NCI-H748 (cell line): ENCODE measurements at regions not wholly inside any gene's neighbourhood (a gene's known extent, or its start where the extent isn't known, plus 50 kb on each side); places are given as distances from the start of the nearest gene placed in this dataset.

ENCODE experiments used
- DNase-seq: peaks from one replicate; lab custom pipeline; 2025; ENCODE audit not compliant: unreplicated experiment; lab: John Stamatoyannopoulos, UW

DNA sequence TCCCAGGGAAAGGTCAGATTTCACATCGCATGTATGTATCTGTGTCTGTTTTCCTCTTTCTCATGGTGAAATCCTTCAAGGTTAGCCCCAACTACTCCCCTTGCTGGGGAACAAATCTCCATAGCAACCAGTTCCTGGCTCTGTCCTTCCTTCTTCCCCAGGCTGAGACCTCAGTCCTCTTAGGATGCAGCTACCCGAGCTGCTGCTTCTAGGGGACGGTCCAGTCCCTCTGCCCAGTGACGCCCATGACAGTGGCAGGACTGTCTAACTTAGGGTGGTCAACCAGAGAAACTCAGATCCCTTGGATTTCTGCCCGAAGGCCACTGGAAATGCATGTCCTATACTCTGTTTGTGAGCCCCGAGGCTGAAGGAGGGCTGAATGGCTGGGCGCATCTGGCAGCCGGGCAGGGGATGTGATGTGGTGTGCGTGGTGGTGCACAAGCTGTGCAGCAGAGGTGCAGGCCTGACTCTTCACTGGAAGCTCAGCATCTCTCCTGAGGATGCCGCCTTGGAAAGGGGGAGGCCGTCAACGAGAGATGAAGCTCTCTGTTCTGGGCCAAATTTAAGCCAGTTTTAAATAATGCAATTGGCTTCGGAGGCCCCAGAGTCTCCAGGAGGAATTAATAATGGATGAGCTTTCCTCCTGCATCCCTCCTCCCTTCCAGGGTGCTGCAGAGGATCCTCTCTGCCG lies 118.7 kb upstream of the B3GAT1 start:
- DNase-seq, result no peak

DNA sequence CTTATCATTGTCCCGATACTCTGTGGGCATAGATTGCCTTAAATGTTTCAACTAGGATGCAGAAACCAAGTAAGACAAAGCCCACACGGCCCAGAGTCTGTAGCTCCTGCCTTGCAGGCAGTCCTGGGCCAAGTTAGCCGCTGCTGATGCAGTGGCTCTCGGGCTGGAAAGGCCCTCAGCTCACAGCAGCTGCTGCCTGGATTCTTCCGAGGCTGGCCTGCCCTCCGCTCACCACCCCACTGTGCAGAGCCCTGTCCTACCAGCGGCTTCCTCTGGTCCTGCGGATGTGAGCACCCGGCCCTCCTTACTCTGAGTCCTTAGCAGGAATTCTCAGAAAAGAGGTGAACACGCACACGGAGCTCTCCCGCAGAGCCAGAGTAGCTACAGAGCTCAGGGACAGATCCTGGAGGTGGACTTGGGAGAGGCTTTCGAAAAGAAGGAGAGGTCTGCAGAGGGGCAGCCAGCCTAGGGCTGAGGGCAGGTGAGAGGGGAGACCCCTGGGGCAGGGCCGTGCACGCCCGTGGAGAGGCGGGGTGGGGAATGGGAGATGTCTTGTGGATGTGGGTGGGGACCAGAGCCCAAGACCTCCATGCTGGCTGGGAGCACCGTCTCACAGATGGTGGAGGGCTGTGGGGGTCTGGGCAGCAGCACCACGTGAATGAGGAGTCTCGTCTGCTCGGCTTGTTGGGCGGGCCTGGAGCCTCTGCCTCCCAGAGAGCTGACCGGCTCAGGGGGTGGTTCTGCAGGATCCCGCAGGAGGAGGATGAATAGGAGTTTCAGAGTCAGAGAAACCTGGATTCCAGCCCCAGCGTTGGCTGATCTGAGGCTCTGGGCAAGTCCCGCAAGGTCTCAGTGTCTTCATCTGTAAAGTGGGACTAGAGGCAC lies 117.4 kb upstream of the B3GAT1 start:
- DNase-seq, result no peak

DNA sequence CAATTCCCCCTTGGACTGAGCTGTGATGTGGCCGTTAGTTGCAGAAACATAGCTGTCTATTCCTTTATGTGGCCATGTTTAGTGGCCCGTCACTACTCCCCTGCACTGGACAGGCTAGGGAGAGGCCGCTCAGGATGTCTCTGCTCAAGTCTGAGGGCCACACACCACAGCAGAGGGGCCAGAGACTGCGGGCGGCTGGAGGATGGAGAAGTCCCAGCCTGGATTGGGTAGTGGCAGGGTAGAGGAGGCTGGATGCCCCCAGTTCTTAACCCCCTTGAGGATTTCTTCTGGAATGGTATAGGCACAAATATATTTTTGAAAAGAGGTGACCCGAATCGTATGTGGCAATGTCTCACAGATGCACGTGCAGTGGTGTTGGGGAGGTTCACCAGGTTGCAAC lies 116.4 kb upstream of the B3GAT1 start:
- no peak for DNase-seq

DNA sequence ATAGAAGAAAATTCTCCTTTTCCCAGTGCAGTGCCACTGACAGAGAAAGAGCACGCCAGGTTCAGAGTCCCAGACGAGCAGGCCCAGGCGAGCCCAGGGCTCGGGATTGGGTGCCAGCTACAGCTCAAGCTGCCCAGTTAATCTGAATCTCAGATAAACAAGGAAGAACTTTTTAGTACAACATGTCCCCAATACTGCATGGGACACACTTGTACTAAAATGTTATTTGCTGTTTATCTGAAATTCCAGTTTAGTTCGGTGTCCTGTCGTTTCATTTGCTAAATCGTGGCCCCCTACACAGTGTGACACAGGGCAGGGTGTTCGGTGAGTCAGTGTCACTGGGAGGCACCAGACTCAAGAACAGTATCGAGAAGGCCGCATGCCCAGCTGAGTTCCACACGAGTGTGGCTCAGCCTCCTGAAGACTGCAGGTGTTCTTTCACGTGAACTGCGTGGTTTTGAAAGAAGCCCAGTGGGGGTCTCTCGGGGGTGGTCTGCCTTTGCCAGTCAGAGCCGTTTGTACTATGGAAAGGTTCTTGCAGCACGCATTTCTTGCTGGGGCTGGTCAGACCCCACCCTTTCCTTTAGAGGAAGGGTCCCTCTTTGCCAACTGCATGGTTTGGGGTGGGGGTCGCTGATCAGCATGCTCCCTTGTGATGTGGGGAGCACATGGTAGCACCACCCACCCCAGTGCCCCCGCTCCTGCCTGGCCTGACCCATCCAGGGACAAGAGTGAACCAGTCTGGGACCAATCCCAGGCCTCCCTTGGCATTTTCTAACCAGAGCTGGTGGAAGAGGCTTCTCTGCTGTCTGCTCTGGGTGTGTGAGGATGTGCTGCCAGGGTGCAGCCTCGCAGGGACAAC lies 115.6 kb upstream of the B3GAT1 start:
- DNase-seq, result no peak

DNA sequence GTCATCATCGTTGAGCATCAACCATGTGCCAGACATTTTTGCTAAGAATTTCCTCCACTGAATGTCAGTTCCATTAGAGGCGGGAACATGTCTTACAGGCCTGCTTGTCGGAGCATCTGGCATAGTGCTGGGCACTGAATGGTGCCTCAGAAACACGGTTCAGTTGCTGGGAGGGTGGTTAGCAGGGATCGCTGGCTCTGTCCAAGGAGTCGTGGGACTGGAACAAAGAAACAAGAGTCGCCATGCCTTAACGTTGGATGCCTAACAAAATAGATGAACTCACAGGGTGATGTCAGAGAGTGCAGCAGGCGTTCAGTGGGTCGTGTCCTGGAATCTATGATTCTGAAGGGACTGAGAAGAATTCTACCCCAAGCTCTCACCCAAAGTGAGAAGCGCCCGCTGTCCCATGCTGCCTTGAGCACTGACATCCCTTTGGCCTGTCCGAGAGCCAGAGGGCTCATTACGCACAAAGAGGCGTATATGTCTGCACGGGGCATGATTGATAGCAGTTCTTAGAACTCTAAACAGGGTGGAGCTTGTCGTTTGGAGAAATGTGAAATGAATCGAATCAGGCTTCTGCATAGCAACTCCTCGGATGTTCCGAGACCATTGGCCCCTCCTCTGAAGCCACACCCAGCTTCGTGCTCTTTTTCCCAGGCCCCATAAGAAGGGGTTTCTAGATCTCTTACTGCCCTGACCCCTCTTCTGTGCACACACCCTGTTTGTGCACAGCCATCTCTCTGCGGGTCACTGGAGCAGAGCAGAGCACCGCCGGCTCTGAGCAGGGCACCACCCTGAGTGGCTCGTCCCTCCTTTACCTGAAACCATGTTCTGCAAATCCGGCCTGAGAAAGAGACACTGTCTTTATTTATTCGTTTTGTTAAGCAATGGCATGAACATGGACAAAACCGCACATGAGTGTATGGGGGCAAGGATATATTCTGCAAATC lies 113.1 kb upstream of the B3GAT1 start:
- no peak for DNase-seq

DNA sequence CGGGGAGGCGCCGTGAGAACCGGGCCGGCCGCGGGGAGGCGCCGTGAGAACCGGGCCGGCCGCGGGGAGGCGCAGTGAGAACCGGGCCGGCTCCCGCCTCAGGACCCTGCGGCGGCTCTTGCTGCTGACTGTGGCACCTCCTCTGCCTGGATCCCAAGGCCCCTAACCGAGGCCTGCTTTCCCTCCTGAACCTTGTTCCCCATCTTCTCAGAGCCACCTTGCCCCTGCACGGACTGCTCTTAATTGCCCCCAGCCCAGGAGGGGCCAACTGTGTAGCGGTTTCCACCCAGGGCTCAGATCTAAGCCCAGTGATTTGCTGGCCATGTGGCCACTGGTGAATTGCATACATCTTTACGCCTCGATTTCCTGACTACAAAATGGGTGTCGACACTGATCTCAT lies 112.2 kb upstream of the B3GAT1 start:
- no peak for DNase-seq

DNA sequence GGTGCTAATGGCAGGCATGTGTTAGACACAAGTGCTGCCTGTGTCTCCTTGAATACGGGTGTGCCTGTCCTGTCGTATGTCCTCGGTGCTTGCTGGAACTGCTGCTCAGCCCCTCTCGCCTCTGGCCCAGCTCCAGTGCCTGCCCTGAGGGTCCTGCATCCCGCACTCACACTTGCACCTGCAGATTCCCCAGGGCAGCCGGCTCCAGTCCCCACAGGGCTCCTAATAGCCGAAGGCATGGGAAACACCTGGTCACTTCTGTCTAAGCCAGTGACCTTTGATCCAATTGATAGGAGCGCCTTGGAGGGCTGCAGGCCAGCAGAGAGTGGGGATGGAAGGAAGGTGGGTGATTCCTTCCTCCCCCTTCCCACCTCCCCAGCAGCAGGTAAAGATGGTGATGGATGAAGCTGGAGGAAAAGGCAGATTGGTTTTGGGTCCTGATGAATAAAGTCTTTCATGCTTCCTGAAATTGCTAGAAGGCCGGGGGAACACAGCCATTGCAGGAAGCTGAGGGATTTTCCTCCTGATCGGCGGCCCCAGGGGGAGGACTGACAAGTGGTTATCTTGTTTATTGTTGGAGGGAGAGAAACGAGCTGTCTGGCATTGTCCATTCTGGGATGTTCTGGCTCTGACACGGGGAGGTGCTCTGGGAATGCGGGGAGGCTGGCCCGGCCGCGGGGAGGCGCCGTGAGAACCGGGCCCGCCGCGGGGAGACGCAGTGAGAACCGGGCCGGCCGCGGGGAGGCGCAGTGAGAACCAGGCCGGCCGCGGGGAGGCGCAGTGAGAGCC lies 110.9 kb upstream of the B3GAT1 start:
- no peak for DNase-seq

DNA sequence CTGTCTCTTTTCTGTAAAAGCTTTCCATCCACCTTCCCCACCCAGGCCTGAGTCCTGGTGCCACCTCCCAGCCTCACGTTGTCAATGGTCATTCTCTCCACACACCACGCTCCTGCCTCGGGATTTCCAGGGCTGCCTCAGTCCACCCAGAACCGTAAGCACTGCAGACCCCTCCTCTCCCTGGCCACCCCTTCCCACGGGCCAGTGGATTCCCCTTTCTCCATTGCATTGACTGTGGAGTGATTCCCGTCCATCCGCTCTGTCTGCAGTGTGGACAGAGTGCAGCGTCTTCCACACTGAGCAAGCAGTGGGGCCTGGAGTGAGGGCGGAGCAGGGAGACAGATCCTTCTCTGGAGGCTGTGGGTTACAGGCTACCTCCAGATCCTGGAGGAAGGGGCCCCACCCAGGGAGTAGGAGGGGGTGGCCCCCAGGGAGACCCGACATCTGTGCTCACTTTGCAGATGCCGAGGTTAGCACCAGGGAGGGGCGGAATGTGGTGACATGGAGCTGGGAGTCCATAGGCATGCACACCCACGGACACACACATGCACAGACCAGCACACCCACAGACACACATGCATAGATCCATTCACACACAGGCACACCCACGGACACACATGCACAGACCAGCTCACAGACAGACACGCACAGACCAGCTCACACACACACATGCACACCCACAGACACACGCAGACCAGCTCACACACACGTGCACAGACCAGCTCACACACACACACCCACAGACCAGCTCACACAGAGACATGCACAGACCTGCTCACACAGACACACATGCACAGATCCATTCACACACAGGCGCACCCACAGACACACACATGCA lies 109.6 kb upstream of the B3GAT1 start:
- DNase-seq, result no peak

DNA sequence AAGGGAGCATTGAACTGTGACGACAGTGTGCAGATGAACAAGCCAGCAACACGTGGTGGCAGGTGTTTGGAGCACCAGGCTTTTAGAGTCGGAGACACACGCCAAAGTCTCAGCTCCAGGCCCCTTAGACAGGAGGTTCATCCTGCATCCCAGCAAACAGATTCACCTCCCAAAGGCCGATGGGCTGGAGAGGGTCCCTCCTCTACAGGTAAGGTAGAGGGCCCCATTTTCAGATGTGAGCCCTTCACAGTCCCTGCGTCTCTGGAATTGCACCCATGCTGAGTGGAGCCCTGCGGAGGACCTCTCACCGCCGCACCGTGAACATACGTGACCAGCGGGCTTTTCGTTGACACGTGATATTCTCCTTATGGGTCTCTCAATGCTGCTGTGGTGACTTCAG lies 109.0 kb upstream of the B3GAT1 start:
- no peak for DNase-seq

DNA sequence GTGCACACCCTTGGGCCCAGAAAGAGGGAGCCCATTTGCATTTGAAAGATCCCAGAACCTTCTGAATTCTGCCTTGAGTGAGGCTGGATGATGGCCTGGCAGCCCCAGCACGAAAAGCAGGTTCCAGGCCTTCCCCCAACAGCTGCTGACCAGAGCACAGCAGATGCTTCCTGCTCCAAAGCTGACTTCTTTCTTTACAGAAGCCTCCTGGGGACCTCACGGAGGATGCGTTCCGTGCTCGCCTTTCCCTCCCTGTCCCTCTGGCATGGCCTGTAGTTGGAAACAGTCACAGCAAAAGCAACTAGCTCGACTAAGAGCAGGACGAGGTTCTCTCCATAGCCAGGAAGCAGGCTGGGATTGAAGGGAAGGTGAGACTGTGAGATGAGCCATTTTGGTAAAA lies 107.7 kb upstream of the B3GAT1 start:
- no peak for DNase-seq

DNA sequence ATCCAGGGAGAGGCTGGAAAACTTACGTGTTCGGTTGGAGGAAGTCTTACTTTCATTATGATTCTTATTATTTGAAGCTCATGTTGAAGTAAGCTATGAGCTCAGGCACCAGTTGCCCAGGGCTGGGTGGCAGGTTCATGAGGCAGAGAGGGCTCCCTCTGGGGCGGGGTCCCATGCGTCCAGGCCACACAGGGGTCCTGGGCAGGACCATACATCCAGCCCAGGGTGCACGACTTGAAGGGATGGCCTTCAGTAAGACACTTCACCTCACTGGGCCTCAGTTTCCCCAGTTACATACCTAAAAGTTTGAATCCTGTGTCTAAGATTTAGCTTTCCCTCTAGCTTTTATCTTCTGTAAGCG lies 107.3 kb upstream of the B3GAT1 start:
- DNase-seq, result no peak

DNA sequence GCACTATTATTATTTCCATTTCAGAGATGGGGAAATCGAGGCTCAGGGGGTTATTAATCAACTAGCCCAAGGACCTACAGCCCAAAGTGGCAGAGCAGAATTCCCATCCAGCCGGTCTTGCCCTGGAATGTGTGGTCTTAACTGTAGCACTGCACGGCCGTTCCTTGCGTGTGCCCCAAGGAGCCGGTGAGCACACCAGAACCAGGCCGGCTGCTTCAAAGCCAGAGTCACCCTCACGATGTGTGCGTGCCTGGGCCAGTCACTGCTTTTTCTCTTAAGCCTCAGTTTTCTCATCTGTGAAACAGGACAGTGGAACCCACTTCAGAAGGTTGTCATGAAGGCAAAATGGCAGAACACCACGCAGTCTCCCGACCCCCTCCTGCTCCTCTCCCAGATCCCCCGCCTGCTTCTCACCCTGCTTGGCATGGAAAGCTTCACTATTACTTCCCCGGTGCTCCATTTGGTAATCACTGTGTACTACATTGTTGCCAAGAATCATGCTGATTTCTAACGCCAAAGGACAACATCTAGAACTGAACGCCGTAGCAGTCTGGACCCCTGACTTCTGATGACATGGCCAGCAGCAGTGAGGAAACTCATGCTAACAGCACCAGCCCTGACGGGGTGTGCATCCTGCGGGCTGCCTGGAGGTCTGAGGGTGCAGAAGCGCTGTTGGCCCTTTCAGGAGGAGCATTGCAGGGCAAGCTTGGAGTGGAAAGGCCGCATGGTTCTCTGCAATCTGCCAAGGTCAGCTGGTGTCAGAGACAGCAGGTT lies 106.8 kb upstream of the B3GAT1 start:
- DNase-seq, result no peak

DNA sequence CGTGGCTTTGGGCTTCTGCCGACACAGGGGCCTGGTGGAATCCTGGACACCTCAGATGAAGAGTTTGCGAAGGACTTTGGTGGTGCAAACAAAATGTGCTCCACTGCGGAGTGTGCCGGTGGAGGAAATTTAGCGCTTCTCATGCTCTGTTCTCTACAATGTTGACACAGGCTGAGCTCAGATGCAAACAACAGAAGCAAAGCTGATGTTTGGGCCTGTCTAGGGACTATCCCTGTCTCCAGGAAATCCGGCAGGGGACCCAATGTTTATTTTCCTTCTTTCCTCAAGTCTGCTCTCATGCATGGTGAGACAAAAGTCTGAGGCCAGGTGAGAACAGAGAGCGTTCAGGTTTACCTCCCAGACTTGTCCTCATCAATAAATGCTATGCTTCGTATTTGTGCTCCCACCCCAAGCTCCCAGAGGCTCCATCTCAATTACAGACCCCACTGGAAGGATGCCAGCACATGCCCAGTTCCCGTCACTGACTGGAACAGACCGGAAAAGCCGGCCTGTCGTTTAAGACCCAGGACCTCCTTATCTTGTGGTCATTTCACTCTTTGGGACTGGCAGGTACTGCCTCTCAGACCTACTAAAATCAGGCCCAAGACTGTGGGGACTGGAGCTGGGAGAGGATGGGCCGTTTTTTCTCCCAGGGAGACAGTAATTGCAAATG lies 105.7 kb upstream of the B3GAT1 start:
- DNase-seq, result no peak

DNA sequence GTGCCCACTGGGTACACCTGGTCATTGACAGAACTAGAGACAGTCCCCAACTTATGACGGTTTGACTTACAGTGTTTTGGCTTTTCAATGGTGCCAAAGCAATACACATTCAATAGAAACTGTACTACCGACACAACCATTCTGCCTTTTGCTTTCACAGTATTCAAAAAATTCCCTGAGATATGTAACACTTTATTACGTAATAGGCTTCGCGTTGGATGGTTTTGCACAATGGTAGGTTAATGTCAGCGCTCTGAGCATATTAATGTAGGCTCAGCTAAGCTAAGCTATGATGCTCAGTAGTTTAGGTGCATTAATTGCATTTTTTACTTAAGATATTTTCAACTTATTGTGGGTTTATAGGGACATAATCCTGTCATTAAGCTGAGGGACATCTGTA lies 105.1 kb upstream of the B3GAT1 start:
- no peak for DNase-seq

DNA sequence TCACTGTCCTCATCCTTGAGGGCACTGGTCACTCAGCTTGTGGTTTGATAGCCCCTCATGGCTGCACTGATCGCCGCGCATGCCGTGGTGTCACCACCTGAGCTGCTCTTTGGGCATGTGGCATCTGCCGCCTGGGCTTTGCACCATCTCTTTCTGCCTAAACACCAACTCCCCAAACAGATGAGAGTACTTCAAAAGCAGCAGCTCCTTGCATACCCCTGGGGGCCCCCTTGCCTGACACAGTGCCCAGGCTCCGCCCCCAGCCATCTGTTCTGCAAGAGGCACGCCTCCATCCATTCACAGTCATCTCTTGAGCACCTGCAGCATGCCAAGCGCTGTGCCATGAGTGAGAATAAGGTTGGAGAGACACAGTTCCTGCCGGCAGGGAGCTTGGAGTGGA lies 104.5 kb upstream of the B3GAT1 start:
- DNase-seq, result no peak

DNA sequence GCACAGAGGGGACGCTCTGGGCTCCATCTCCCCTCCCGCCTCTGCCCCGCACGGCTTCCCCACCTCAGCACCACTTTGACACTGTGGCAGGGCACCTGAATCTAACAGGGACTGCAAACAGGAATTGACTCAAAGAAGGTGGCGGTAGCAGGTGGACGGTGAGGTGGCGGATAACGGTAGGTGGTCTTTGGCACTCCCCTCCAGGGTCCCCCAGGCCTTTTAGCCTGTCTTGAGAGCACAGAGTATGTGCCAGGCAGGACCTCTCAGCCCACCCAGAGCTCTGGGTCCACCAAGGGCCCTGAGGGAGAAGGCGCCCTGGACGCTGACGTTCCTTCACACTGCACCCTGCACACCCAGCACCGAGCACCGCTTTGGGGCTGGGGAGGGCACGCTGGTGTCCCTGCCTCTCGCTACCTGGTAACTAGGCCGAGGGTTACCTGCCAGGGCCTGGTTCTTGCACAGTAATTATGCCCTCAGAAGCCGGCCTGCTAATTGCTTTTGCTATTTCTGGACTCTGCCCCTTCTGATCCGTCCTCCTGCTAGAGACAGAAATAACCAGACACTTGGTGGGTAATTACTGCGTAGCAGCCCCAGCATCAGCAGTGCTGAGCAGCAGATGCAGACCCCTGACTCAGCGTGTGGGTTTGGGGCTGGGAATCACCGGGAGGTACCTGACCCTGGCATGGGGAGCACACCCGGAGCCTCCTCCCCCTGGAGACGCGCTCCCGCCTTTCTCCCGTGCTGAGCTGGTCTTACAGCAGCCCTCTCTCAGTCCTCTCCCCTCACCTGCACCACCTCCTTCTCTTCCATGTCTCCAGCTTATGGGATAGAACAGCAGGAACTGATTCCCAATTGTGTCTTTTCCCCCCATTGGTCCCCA lies 103.3 kb upstream of the B3GAT1 start:
- no peak for DNase-seq
